Epithelial cell of esophagus (primary cell): ENCODE measurements at regions not wholly inside any gene's neighbourhood (a gene's known extent, or its start where the extent isn't known, plus 50 kb on each side); places are given as distances from the start of the nearest gene placed in this dataset.

Source experiments
- DNase-seq: peaks from one replicate; pipeline ENCODE4 v3.0.0; 2010; ENCODE audit warnings: low read depth
- H3K4me3 ChIP-seq: 2 replicates; pipeline ENCODE4 v1.5.1; 2011; ENCODE audit warnings: mild to moderate bottlenecking, low read length, control low read depth
- CTCF ChIP-seq: IDR thresholded peaks from 2 replicates; pipeline ENCODE4 v1.5.1; 2011; ENCODE audit warnings: low read depth, mild to moderate bottlenecking, low read length, control low read depth, inconsistent platforms; ENCODE audit not compliant: insufficient read depth; ENCODE audit errors: missing control alignments

GRCh38 chr1:203935321-203935720 is 73.9 kb downstream of the SNRPE start:
- no peak for DNase-seq
- no peak overlapping the region for H3K4me3 ChIP-seq
- no peak for TF ChIP-seq CTCF

DNA sequence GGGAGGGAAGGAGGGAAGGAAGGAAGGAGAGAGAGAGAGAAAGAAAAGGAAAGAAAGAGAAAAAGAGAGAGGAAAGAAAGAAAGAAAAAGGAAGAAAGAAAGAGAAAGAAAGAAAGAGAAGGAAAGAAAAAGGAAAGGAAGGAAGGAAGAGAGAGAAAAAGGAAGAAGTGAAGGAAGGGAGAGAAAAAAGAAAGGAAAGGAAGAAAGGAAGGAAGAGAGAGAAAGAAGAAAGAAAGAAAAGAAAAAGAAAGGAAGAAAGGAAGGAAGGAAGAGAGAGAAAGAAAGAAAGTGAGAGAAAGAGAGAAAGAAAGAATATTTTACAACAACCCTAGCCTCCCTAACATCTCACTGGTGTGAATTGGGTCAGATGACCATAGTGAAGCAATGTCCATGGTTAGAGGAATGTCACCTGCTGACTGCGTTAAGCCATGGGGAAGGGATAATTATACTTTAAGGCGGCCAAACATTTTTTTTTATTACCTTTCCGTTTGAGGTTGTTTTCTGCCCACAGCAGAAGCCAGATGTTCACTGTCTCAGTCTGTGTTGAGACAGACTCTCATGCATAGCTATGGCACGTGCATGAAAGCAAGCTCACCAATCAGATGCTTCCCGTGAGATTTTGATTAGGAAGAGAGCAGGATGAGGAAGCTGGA is 76.4 kb downstream of the SNRPE start:
- H3K4me3 ChIP-seq = no peak overlapping the region
- DNase-seq = no peak
- TF ChIP-seq CTCF = no peak

GRCh38 chr1:203944651-203945404 is 83.4 kb downstream of the SNRPE start:
- H3K4me3 ChIP-seq = no peak overlapping the region
- TF ChIP-seq CTCF = no peak
- DNase-seq = no peak

GRCh38 chr1:203954293-203954692 is 92.9 kb downstream of the SNRPE start:
- no peak for DNase-seq
- no peak overlapping the region for H3K4me3 ChIP-seq
- no peak for TF ChIP-seq CTCF

DNA sequence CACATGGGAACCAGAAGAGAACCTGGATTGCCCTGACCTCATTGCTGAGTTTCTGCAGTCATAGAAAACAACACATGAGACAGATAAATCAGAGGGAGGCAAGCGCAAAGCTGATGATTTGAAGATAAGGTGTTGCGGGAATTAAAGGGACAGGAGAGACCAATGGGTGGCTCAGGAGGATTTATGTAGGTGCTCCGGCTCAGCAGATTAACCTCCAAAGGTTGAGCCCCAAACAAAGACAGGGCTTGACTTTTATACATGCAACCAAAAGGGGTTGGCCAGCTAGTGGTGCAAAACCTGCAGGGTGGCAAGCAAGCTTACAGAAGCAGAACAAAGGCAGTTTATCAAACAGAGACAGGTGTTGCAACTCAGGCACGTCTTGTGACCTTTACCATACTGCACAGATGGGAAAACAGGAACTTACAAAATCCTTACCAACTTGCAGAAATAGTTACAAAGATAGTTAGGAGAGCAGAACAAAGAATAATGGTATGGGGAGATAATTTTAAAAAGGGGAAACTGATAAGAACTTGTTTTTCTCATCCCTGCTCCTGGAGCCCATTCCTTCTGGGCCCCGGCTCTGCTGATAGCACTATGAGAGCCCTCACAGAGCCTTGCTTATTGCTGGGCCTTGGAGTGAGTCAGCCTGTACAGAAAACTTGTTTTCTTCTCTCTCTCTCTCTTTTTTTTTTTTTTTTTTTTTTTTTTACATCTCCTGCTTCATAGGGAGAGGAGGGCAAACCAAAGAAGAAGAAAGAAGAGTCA is 93.6 kb downstream of the SNRPE start:
- TF ChIP-seq CTCF = no peak
- H3K4me3 ChIP-seq = no peak overlapping the region
- no peak for DNase-seq

DNA sequence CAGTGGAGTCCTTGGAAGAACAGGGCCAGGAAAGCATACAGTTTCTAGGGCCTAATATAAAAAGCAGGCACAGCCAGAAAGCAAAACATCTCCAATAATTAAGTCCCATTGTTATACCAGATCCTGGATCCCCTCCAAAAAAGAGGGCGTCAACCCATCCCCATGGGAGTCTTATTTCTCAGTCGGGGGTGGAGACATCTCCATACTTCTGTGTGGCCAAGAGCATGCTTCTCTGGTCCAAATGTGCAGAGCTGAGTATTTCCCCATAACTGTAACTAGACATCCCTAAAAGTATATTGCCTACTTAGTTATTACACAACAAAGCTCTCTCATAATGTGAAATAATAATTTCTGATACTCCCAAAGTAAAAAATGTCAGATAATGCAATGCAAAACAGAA is 104.2 kb upstream of the SOX13 start:
- no peak for TF ChIP-seq CTCF
- DNase-seq = no peak
- no peak overlapping the region for H3K4me3 ChIP-seq
